ENCODE measurements at regions not wholly inside any gene's neighbourhood (a gene's known extent, or its start where the extent isn't known, plus 50 kb on each side); places are given as distances from the start of the nearest gene placed in this dataset.

GRCh38 chr13:48154671-48155070 is 59.8 kb upstream of the MED4 start:
- no peak for TF ChIP-seq MAX (IDR thresholded peaks at IDR 0.05; ENCODE audit: insufficient read depth, insufficient read length)
- no peak for TF ChIP-seq POLR2A (IDR thresholded peaks at IDR 0.05; ENCODE audit: low read depth, low read length)
- no peak for TF ChIP-seq POLR2AphosphoS5 (IDR thresholded peaks at IDR 0.05; ENCODE audit: insufficient read depth, low read depth, low read length)
- no peak for TF ChIP-seq CTCF (IDR thresholded peaks at IDR 0.05; ENCODE audit: extremely low read depth in 1 of 2, insufficient read depth in 1 of 2, low read depth in 1 of 2, low read length in 2 of 2)
- no peak for TF ChIP-seq JUN (IDR thresholded peaks at IDR 0.05; ENCODE audit: borderline replicate concordance, insufficient read depth, insufficient read length, low read depth)
- no peak for TF ChIP-seq EZH2 (IDR thresholded peaks at IDR 0.05; ENCODE audit: borderline replicate concordance, low read depth, low read length, severe bottlenecking)
- no peak for TF ChIP-seq GATA2 (IDR thresholded peaks at IDR 0.05; ENCODE audit: insufficient read depth, insufficient read length, low read depth, low read length)
